Activated naive CD4-positive, alpha-beta T cell treated with anti-CD3 and anti-CD28 coated beads for 36 hours (primary cell): ENCODE measurements at regions not wholly inside any gene's neighbourhood (a gene's known extent, or its start where the extent isn't known, plus 50 kb on each side); places are given as distances from the start of the nearest gene placed in this dataset.

ENCODE experiments used
- CTCF ChIA-PET: fragments of 350-600 bp; sonication (Branson Sonifier 250); formaldehyde crosslinking; loops from one replicate; lab custom pipeline; 2021; ENCODE audit warnings: antibody characterized with exemption; lab: Charles Lee
- DNase-seq: peaks from one replicate; pipeline ENCODE4 v3.0.0-alpha.2; 2020
- H3K27ac Mint-ChIP-seq: one replicate; pipeline ENCODE4 v1.8.0; 2021; ENCODE audit warnings: mild to moderate bottlenecking, mixed read lengths
- H3K27me3 Mint-ChIP-seq: one replicate; pipeline ENCODE4 v1.8.0; 2021; ENCODE audit warnings: low read depth, mixed read lengths
- H3K36me3 Mint-ChIP-seq: one replicate; pipeline ENCODE4 v1.8.0; 2021; ENCODE audit warnings: low read depth, mixed read lengths
- H3K4me1 Mint-ChIP-seq: one replicate; pipeline ENCODE4 v1.8.0; 2021; ENCODE audit warnings: low read depth, mixed read lengths
- H3K4me3 Mint-ChIP-seq: one replicate; pipeline ENCODE4 v1.8.0; 2021; ENCODE audit warnings: mild to moderate bottlenecking, moderate library complexity, mixed read lengths
- H3K9me3 Mint-ChIP-seq: one replicate; pipeline ENCODE4 v1.8.0; 2021; ENCODE audit warnings: mixed read lengths
- intact Hi-C: fragments of 100-400 bp; cut with micrococcal nuclease; formaldehyde crosslinking; loops from one replicate; pipeline ENCODE4 v1.15.1; 2023

- Mint-ChIP-seq H3K27ac (no peak overlapping the region), H3K4me1 (no peaks in the 10 kb centered on the region), H3K4me3 (no peak overlapping the region), H3K27me3 (no peaks in the 10 kb centered on the region), H3K9me3 (peaks cover 5% of the 10 kb centered on the region), H3K36me3 (no peaks in the 10 kb centered on the region)
- CTCF ChIA-PET, result no interaction called here
- intact Hi-C loops, result no loop called here
- no peak for DNase-seq
Measured at GRCh38 chr6:50102676-50103075, 52.9 kb upstream of the DEFB112 start.

GRCh38 chr6:50110587-50110986, 60.9 kb upstream of the DEFB112 start:
- CTCF ChIA-PET, result no interaction called here
- peaks cover 7% of the 10 kb centered on the region for H3K9me3 Mint-ChIP-seq
- no peaks in the 10 kb centered on the region for H3K36me3 Mint-ChIP-seq

GRCh38 chr6:50112981-50113857, 63.5 kb upstream of the DEFB112 start:
- no peak overlapping the region for H3K27ac Mint-ChIP-seq
- H3K27me3 Mint-ChIP-seq, result no peaks in the 10 kb centered on the region
- intact Hi-C loops, result no loop called here
- H3K4me1 Mint-ChIP-seq, result no peaks in the 10 kb centered on the region
- H3K36me3 Mint-ChIP-seq, result no peaks in the 10 kb centered on the region
- H3K9me3 Mint-ChIP-seq, result peaks cover 3% of the 10 kb centered on the region
- no peak for DNase-seq
- CTCF ChIA-PET, result no interaction called here
- H3K4me3 Mint-ChIP-seq, result no peak overlapping the region

More at GRCh38 chr6:50110587-50110986, 60.9 kb upstream of the DEFB112 start:
- Mint-ChIP-seq H3K27me3 (no peaks in the 10 kb centered on the region), H3K27ac (no peak overlapping the region), H3K4me1 (no peaks in the 10 kb centered on the region), H3K4me3 (no peak overlapping the region)
- intact Hi-C loops, result no loop called here
- no peak for DNase-seq

GRCh38 chr6:50116390-50116789, 66.7 kb upstream of the DEFB112 start:
- no peaks in the 10 kb centered on the region for H3K36me3 Mint-ChIP-seq
- H3K27ac Mint-ChIP-seq, result no peak overlapping the region
- peaks cover 3% of the 10 kb centered on the region for H3K9me3 Mint-ChIP-seq
- no peaks in the 10 kb centered on the region for H3K4me1 Mint-ChIP-seq
- CTCF ChIA-PET, result no interaction called here
- H3K4me3 Mint-ChIP-seq, result no peak overlapping the region
- DNase-seq, result no peak
- H3K27me3 Mint-ChIP-seq, result no peaks in the 10 kb centered on the region
- intact Hi-C loops, result no loop called here

GRCh38 chr6:50116797-50117542, 67.2 kb upstream of the DEFB112 start:
- H3K27me3 Mint-ChIP-seq, result no peaks in the 10 kb centered on the region
- peaks cover 3% of the 10 kb centered on the region for H3K9me3 Mint-ChIP-seq
- H3K4me3 Mint-ChIP-seq, result no peak overlapping the region
- intact Hi-C loops, result no loop called here
- H3K27ac Mint-ChIP-seq, result no peak overlapping the region
- no peaks in the 10 kb centered on the region for H3K4me1 Mint-ChIP-seq
- CTCF ChIA-PET, result no interaction called here
- no peaks in the 10 kb centered on the region for H3K36me3 Mint-ChIP-seq
- no peak for DNase-seq

GRCh38 chr6:50120300-50120699, 70.6 kb upstream of the DEFB112 start:
- DNase-seq, result no peak
- Mint-ChIP-seq H3K36me3 (no peaks in the 10 kb centered on the region), H3K27ac (no peak overlapping the region), H3K27me3 (no peaks in the 10 kb centered on the region), H3K4me1 (no peaks in the 10 kb centered on the region), H3K9me3 (peaks cover 2% of the 10 kb centered on the region), H3K4me3 (no peak overlapping the region)
- CTCF ChIA-PET, result no interaction called here
- intact Hi-C loops, result no loop called here

- Mint-ChIP-seq H3K4me3 (no peak overlapping the region), H3K36me3 (no peaks in the 10 kb centered on the region), H3K27ac (no peak overlapping the region), H3K4me1 (no peaks in the 10 kb centered on the region), H3K27me3 (no peaks in the 10 kb centered on the region), H3K9me3 (no peaks in the 10 kb centered on the region)
- CTCF ChIA-PET, result interaction anchor here (0.6 to 0.7 kb wide), 2 partner anchors 38 to 311 kb away, joined by 3 read pairs; no protein-coding TSS in a partner anchor
- no peak for DNase-seq
- intact Hi-C loops, result no loop called here
Measured at GRCh38 chr6:50123688-50124087, 74.0 kb upstream of the DEFB112 start.

GRCh38 chr6:50124572-50124971, 74.8 kb upstream of the DEFB112 start:
- no peak overlapping the region for H3K27ac Mint-ChIP-seq
- CTCF ChIA-PET, result no interaction called here
- no peaks in the 10 kb centered on the region for H3K4me1 Mint-ChIP-seq
- H3K36me3 Mint-ChIP-seq, result no peaks in the 10 kb centered on the region
- H3K4me3 Mint-ChIP-seq, result no peak overlapping the region
- intact Hi-C loops, result no loop called here
- H3K9me3 Mint-ChIP-seq, result no peaks in the 10 kb centered on the region
- no peaks in the 10 kb centered on the region for H3K27me3 Mint-ChIP-seq
- no peak for DNase-seq

- no peak for DNase-seq
- H3K4me1 Mint-ChIP-seq, result no peaks in the 10 kb centered on the region
- no peak overlapping the region for H3K4me3 Mint-ChIP-seq
- intact Hi-C loops, result loop anchor here (1.0 to 2.0 kb wide), 3 partner anchors 474 to 1892 kb away; no protein-coding TSS in a partner anchor
- CTCF ChIA-PET, result interaction anchor here (1.2 kb wide), 2 partner anchors 12 to 472 kb away, joined by 4 to 7 read pairs; no protein-coding TSS in a partner anchor
- no peaks in the 10 kb centered on the region for H3K36me3 Mint-ChIP-seq
- H3K9me3 Mint-ChIP-seq, result no peaks in the 10 kb centered on the region
- no peaks in the 10 kb centered on the region for H3K27me3 Mint-ChIP-seq
- H3K27ac Mint-ChIP-seq, result no peak overlapping the region
Measured at GRCh38 chr6:50128420-50129005, 78.8 kb upstream of the DEFB112 start.

GRCh38 chr6:50135968-50136367, 86.2 kb upstream of the DEFB112 start:
- intact Hi-C loops, result no loop called here
- CTCF ChIA-PET, result no interaction called here

GRCh38 chr6:50141100-50141499, 91.4 kb upstream of the DEFB112 start:
- intact Hi-C loops, result no loop called here
- no peak overlapping the region for H3K4me3 Mint-ChIP-seq

More at GRCh38 chr6:50135968-50136367, 86.2 kb upstream of the DEFB112 start:
- H3K27me3 Mint-ChIP-seq, result no peaks in the 10 kb centered on the region
- no peaks in the 10 kb centered on the region for H3K36me3 Mint-ChIP-seq
- H3K27ac Mint-ChIP-seq, result no peak overlapping the region
- H3K4me1 Mint-ChIP-seq, result no peaks in the 10 kb centered on the region
- H3K9me3 Mint-ChIP-seq, result no peaks in the 10 kb centered on the region
- no peak for DNase-seq
- H3K4me3 Mint-ChIP-seq, result no peak overlapping the region

GRCh38 chr6:50143011-50143719, 93.4 kb upstream of the DEFB112 start:
- CTCF ChIA-PET, result interaction anchor here (0.6 kb wide), 1 partner anchor 458 kb away, joined by 4 read pairs; no protein-coding TSS in a partner anchor
- H3K36me3 Mint-ChIP-seq, result no peaks in the 10 kb centered on the region
- H3K27me3 Mint-ChIP-seq, result no peaks in the 10 kb centered on the region
- H3K9me3 Mint-ChIP-seq, result peaks cover 4% of the 10 kb centered on the region
- H3K4me3 Mint-ChIP-seq, result no peak overlapping the region
- no peak for DNase-seq
- H3K4me1 Mint-ChIP-seq, result no peaks in the 10 kb centered on the region
- intact Hi-C loops, result no loop called here
- no peak overlapping the region for H3K27ac Mint-ChIP-seq

More at GRCh38 chr6:50141100-50141499, 91.4 kb upstream of the DEFB112 start:
- Mint-ChIP-seq H3K27me3 (no peaks in the 10 kb centered on the region), H3K27ac (no peak overlapping the region), H3K4me1 (no peaks in the 10 kb centered on the region), H3K9me3 (peaks cover 4% of the 10 kb centered on the region), H3K36me3 (no peaks in the 10 kb centered on the region)
- DNase-seq, result no peak
- CTCF ChIA-PET, result no interaction called here
